ENCODE measurements at regions not wholly inside any gene's neighbourhood (a gene's known extent, or its start where the extent isn't known, plus 50 kb on each side); places are given as distances from the start of the nearest gene placed in this dataset.

GRCh38 chr14:85165094-85165493 is 364.9 kb upstream of the FLRT2 start:
- TF ChIP-seq, protein P1, sequence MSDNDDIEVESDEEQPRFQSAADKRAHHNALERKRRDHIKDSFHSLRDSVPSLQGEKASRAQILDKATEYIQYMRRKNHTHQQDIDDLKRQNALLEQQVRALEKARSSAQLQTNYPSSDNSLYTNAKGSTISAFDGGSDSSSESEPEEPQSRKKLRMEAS (IDR thresholded peaks at IDR 0.05) = no peak
- TF ChIP-seq SMC3 (IDR thresholded peaks at IDR 0.05) (no peak), ZFP36 (IDR thresholded peaks at IDR 0.05; ENCODE audit: borderline replicate concordance, partially characterized antibody) (no peak), POLR2A (IDR thresholded peaks at IDR 0.05; ENCODE audit: low read length) (no peak), RFX5 (IDR thresholded peaks at IDR 0.05) (no peak)
- TF ChIP-seq, protein P2, sequence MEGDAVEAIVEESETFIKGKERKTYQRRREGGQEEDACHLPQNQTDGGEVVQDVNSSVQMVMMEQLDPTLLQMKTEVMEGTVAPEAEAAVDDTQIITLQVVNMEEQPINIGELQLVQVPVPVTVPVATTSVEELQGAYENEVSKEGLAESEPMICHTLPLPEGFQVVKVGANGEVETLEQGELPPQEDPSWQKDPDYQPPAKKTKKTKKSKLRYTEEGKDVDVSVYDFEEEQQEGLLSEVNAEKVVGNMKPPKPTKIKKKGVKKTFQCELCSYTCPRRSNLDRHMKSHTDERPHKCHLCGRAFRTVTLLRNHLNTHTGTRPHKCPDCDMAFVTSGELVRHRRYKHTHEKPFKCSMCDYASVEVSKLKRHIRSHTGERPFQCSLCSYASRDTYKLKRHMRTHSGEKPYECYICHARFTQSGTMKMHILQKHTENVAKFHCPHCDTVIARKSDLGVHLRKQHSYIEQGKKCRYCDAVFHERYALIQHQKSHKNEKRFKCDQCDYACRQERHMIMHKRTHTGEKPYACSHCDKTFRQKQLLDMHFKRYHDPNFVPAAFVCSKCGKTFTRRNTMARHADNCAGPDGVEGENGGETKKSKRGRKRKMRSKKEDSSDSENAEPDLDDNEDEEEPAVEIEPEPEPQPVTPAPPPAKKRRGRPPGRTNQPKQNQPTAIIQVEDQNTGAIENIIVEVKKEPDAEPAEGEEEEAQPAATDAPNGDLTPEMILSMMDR (IDR thresholded peaks at IDR 0.05) = no peak
